ENCODE measurements at regions not wholly inside any gene's neighbourhood (a gene's known extent, or its start where the extent isn't known, plus 50 kb on each side); places are given as distances from the start of the nearest gene placed in this dataset.

- TF ChIP-seq ZBTB10 (CRISPR knock-in tag; IDR thresholded peaks at IDR 0.05; ENCODE audit: borderline replicate concordance) (no peak), ZNF180 (CRISPR knock-in tag; IDR thresholded peaks at IDR 0.05; ENCODE audit: borderline replicate concordance, low read depth) (no peak), IKZF5 (CRISPR knock-in tag; IDR thresholded peaks at IDR 0.05) (peak; percentile 21; the same call in 1 of the 2 replicates), ZNF766 (CRISPR knock-in tag; IDR thresholded peaks at IDR 0.05; ENCODE audit: borderline replicate concordance) (no peak), ZNF709 (CRISPR knock-in tag; IDR thresholded peaks at IDR 0.05) (no peak), PRDM15 (CRISPR knock-in tag; IDR thresholded peaks at IDR 0.05) (no peak), ZUFSP (CRISPR knock-in tag; IDR thresholded peaks at IDR 0.05; ENCODE audit: borderline replicate concordance) (no peak), PHB2 (IDR thresholded peaks at IDR 0.05; ENCODE audit: partially characterized antibody) (no peak), NFYB (CRISPR knock-in tag; IDR thresholded peaks at IDR 0.05) (peak; percentile 51; the same call in 1 of the 2 replicates), ZNF782 (CRISPR knock-in tag; IDR thresholded peaks at IDR 0.05; ENCODE audit: borderline replicate concordance) (no peak), ZNF674 (CRISPR knock-in tag; IDR thresholded peaks at IDR 0.05; ENCODE audit: low read depth) (no peak), AKAP8 (CRISPR knock-in tag; IDR thresholded peaks at IDR 0.05) (no peak), FLYWCH1 (CRISPR knock-in tag; IDR thresholded peaks at IDR 0.05) (no peak), NFE2L1 (CRISPR knock-in tag; IDR thresholded peaks at IDR 0.05; ENCODE audit: borderline replicate concordance) (0 out of 2 replicates have a peak, but pooled peaks have one; percentile 21), MED1 (CRISPR knock-in tag; IDR thresholded peaks at IDR 0.05) (no peak), ATF3 (CRISPR knock-in tag; IDR thresholded peaks at IDR 0.05) (peak; percentile 64), FOXJ3 (CRISPR knock-in tag; IDR thresholded peaks at IDR 0.05; ENCODE audit: borderline replicate concordance) (no peak)
Observed at GRCh38 chr15:39213385-39213840, 367.5 kb upstream of the THBS1 start (continued).
